Activated CD4-positive, alpha-beta T cell treated with anti-CD3 and anti-CD28 coated beads, Interleukin-2, amount 10 ng/mL, durations not matched to agents 24 days and 14 days (primary cell): ENCODE measurements at regions not wholly inside any gene's neighbourhood (a gene's known extent, or its start where the extent isn't known, plus 50 kb on each side); places are given as distances from the start of the nearest gene placed in this dataset.
"Not testable (repeated sequence)": the region's sequence is repeated elsewhere in the genome, so short reads cannot be mapped to it uniquely, and the experiment has no call there.

Experiments
- DNase-seq: peaks from one replicate; pipeline ENCODE4 v3.0.0; 2022
- H3K27ac Mint-ChIP-seq: one replicate; pipeline ENCODE4 v1.8.0; 2022; ENCODE audit warnings: mild to moderate bottlenecking, mixed read lengths
- H3K27me3 Mint-ChIP-seq: one replicate; pipeline ENCODE4 v1.8.0; 2022; ENCODE audit warnings: mixed read lengths
- H3K36me3 Mint-ChIP-seq: one replicate; pipeline ENCODE4 v1.8.0; 2022; ENCODE audit warnings: low read depth, mild to moderate bottlenecking, mixed read lengths
- H3K4me1 Mint-ChIP-seq: one replicate; pipeline ENCODE4 v1.8.0; 2021; ENCODE audit warnings: mixed read lengths
- H3K4me3 Mint-ChIP-seq: one replicate; pipeline ENCODE4 v1.8.0; 2022; ENCODE audit warnings: mild to moderate bottlenecking, moderate library complexity, mixed read lengths
- H3K9me3 Mint-ChIP-seq: one replicate; pipeline ENCODE4 v1.8.0; 2021; ENCODE audit warnings: mixed read lengths
- intact Hi-C: fragments of 100-400 bp; cut with micrococcal nuclease; formaldehyde crosslinking; loops from one replicate; pipeline ENCODE4 v1.15.1; 2023

- Mint-ChIP-seq H3K27me3 (no peaks in the 10 kb centered on the region), H3K36me3 (no peaks in the 10 kb centered on the region), H3K4me1 (no peaks in the 10 kb centered on the region), H3K9me3 (no peaks in the 10 kb centered on the region), H3K4me3 (no peak overlapping the region), H3K27ac (no peak overlapping the region)
- intact Hi-C loops: no loop called here
- DNase-seq: no peak
Observed at GRCh38 chr20:40050596-40050995, 638.4 kb downstream of the MAFB start.

- no peaks in the 10 kb centered on the region for H3K27me3 Mint-ChIP-seq
- no peak overlapping the region for H3K27ac Mint-ChIP-seq
- H3K36me3 Mint-ChIP-seq: no peaks in the 10 kb centered on the region
- no peaks in the 10 kb centered on the region for H3K4me1 Mint-ChIP-seq
- intact Hi-C loops: no loop called here
- DNase-seq: no peak
- no peaks in the 10 kb centered on the region for H3K9me3 Mint-ChIP-seq
- H3K4me3 Mint-ChIP-seq: no peak overlapping the region
Observed at GRCh38 chr20:40049854-40050253, 639.2 kb downstream of the MAFB start.

- no peak for DNase-seq
- H3K4me3 Mint-ChIP-seq: no peak overlapping the region
- no peaks in the 10 kb centered on the region for H3K4me1 Mint-ChIP-seq
- no peaks in the 10 kb centered on the region for H3K36me3 Mint-ChIP-seq
- intact Hi-C loops: no loop called here
- no peak overlapping the region for H3K27ac Mint-ChIP-seq
- H3K27me3 Mint-ChIP-seq: no peaks in the 10 kb centered on the region
- no peaks in the 10 kb centered on the region for H3K9me3 Mint-ChIP-seq
Observed at GRCh38 chr20:40046703-40047102, 642.3 kb downstream of the MAFB start.

- no peaks in the 10 kb centered on the region for H3K4me1 Mint-ChIP-seq
- H3K4me3 Mint-ChIP-seq: no peak overlapping the region
- no peak for DNase-seq
- no peak overlapping the region for H3K27ac Mint-ChIP-seq
- H3K27me3 Mint-ChIP-seq: peaks cover 2% of the 10 kb centered on the region
- intact Hi-C loops: no loop called here
- H3K36me3 Mint-ChIP-seq: no peaks in the 10 kb centered on the region
- H3K9me3 Mint-ChIP-seq: no peaks in the 10 kb centered on the region
Observed at GRCh38 chr20:40037511-40037910, 651.5 kb downstream of the MAFB start.

- peaks cover 2% of the 10 kb centered on the region for H3K27me3 Mint-ChIP-seq
- H3K4me1 Mint-ChIP-seq: no peaks in the 10 kb centered on the region
- DNase-seq: no peak
- peaks cover 5% of the 10 kb centered on the region for H3K9me3 Mint-ChIP-seq
- no peak overlapping the region for H3K27ac Mint-ChIP-seq
- intact Hi-C loops: no loop called here
- H3K4me3 Mint-ChIP-seq: no peak overlapping the region
- H3K36me3 Mint-ChIP-seq: no peaks in the 10 kb centered on the region
Observed at GRCh38 chr20:40029589-40029988, 659.4 kb downstream of the MAFB start.

GRCh38 chr20:40019510-40019909 is 669.5 kb downstream of the MAFB start:
- Mint-ChIP-seq H3K9me3 (no peaks in the 10 kb centered on the region), H3K27me3 (no peaks in the 10 kb centered on the region), H3K4me1 (no peaks in the 10 kb centered on the region), H3K27ac (no peak overlapping the region), H3K4me3 (no peak overlapping the region), H3K36me3 (no peaks in the 10 kb centered on the region)
- no peak for DNase-seq
- intact Hi-C loops: no loop called here

- intact Hi-C loops: no loop called here
- no peaks in the 10 kb centered on the region for H3K36me3 Mint-ChIP-seq
- H3K4me3 Mint-ChIP-seq: no peak overlapping the region
- H3K9me3 Mint-ChIP-seq: peaks cover under 1% of the 10 kb centered on the region
- H3K27me3 Mint-ChIP-seq: no peaks in the 10 kb centered on the region
- H3K4me1 Mint-ChIP-seq: no peaks in the 10 kb centered on the region
- H3K27ac Mint-ChIP-seq: no peak overlapping the region
- DNase-seq: no peak
Observed at GRCh38 chr20:40017765-40018164, 671.3 kb downstream of the MAFB start.

GRCh38 chr20:40016890-40017289 is 672.1 kb downstream of the MAFB start:
- Mint-ChIP-seq H3K4me1 (no peaks in the 10 kb centered on the region), H3K36me3 (no peaks in the 10 kb centered on the region), H3K27ac (no peak overlapping the region)

GRCh38 chr20:40016392-40016791 is 672.6 kb downstream of the MAFB start:
- intact Hi-C loops: no loop called here
- Mint-ChIP-seq H3K36me3 (no peaks in the 10 kb centered on the region), H3K4me1 (no peaks in the 10 kb centered on the region), H3K27ac (no peak overlapping the region), H3K9me3 (peaks cover 3% of the 10 kb centered on the region), H3K4me3 (no peak overlapping the region), H3K27me3 (no peaks in the 10 kb centered on the region)
- no peak for DNase-seq

More at GRCh38 chr20:40016890-40017289, 672.1 kb downstream of the MAFB start:
- Mint-ChIP-seq H3K9me3 (peaks cover 3% of the 10 kb centered on the region), H3K4me3 (no peak overlapping the region), H3K27me3 (no peaks in the 10 kb centered on the region)
- DNase-seq: no peak
- intact Hi-C loops: no loop called here

GRCh38 chr20:40012026-40012425 is 677.0 kb downstream of the MAFB start:
- DNase-seq, H3K27ac Mint-ChIP-seq, H3K4me3 Mint-ChIP-seq, H3K36me3 Mint-ChIP-seq, H3K9me3 Mint-ChIP-seq, H3K4me1 Mint-ChIP-seq, intact Hi-C loops, H3K27me3 Mint-ChIP-seq: not testable (repeated sequence)

GRCh38 chr20:40010483-40010882 is 678.6 kb downstream of the MAFB start:
- intact Hi-C loops: no loop called here
- H3K4me1 Mint-ChIP-seq: no peaks in the 10 kb centered on the region
- peaks cover 3% of the 10 kb centered on the region for H3K9me3 Mint-ChIP-seq
- H3K27ac Mint-ChIP-seq: no peak overlapping the region
- H3K27me3 Mint-ChIP-seq: no peaks in the 10 kb centered on the region
- no peak for DNase-seq
- H3K4me3 Mint-ChIP-seq: no peak overlapping the region
- no peaks in the 10 kb centered on the region for H3K36me3 Mint-ChIP-seq

- Mint-ChIP-seq H3K4me1 (no peaks in the 10 kb centered on the region), H3K9me3 (peaks cover 3% of the 10 kb centered on the region), H3K36me3 (no peaks in the 10 kb centered on the region), H3K27ac (no peak overlapping the region), H3K4me3 (no peak overlapping the region), H3K27me3 (no peaks in the 10 kb centered on the region)
- intact Hi-C loops: no loop called here
- no peak for DNase-seq
Observed at GRCh38 chr20:40009542-40009941, 679.5 kb downstream of the MAFB start.

- H3K4me1 Mint-ChIP-seq: no peaks in the 10 kb centered on the region
- H3K27me3 Mint-ChIP-seq: no peaks in the 10 kb centered on the region
- no peaks in the 10 kb centered on the region for H3K36me3 Mint-ChIP-seq
Observed at GRCh38 chr20:40008177-40008576, 680.9 kb downstream of the MAFB start.

GRCh38 chr20:40006168-40006860 is 682.7 kb downstream of the MAFB start:
- H3K4me1 Mint-ChIP-seq: no peaks in the 10 kb centered on the region
- no peaks in the 10 kb centered on the region for H3K27me3 Mint-ChIP-seq
- H3K9me3 Mint-ChIP-seq: no peaks in the 10 kb centered on the region
- no peak overlapping the region for H3K27ac Mint-ChIP-seq
- H3K4me3 Mint-ChIP-seq: no peak overlapping the region
- no peak for DNase-seq
- intact Hi-C loops: no loop called here
- H3K36me3 Mint-ChIP-seq: no peaks in the 10 kb centered on the region

More at GRCh38 chr20:40008177-40008576, 680.9 kb downstream of the MAFB start:
- intact Hi-C loops: no loop called here
- DNase-seq: no peak
- H3K9me3 Mint-ChIP-seq: peaks cover 3% of the 10 kb centered on the region
- H3K27ac Mint-ChIP-seq: no peak overlapping the region
- no peak overlapping the region for H3K4me3 Mint-ChIP-seq

- H3K27ac Mint-ChIP-seq: not testable (repeated sequence)
Observed at GRCh38 chr20:40004092-40004491, 684.9 kb downstream of the MAFB start.

More at GRCh38 chr20:40004092-40004491, 684.9 kb downstream of the MAFB start:
- H3K36me3 Mint-ChIP-seq, DNase-seq, H3K4me3 Mint-ChIP-seq, H3K4me1 Mint-ChIP-seq, intact Hi-C loops, H3K27me3 Mint-ChIP-seq, H3K9me3 Mint-ChIP-seq: not testable (repeated sequence)
